ENCODE measurements at regions not wholly inside any gene's neighbourhood (a gene's known extent, or its start where the extent isn't known, plus 50 kb on each side); places are given as distances from the start of the nearest gene placed in this dataset.

- TF ChIP-seq CTCF (IDR thresholded peaks at IDR 0.05) (no peak), EZH2 (IDR thresholded peaks at IDR 0.05) (no peak)
These were observed 163.0 kb upstream of the GORAB start for GRCh38 chr1:170369000-170369399.
